SK-N-SH treated with all-trans-retinoic acid at 6 μM for 48 hours (cell line): ENCODE measurements at regions not wholly inside any gene's neighbourhood (a gene's known extent, or its start where the extent isn't known, plus 50 kb on each side); places are given as distances from the start of the nearest gene placed in this dataset.

ENCODE experiments used
- ATAC-seq: fragments of 200-7000 bp; cut with Tn5 transposase; 3 replicates; pipeline ENCODE4 v1.9.1; 2020; ENCODE audit warnings: mild to moderate bottlenecking, moderate library complexity
- ARNTL ChIP-seq: fragments of 450-650 bp; formaldehyde crosslinking; IDR thresholded peaks from 2 replicates; pipeline ENCODE4 v1.5.0; 2020; ENCODE audit warnings: low read depth, mild to moderate bottlenecking, moderate library complexity, borderline replicate concordance
- BACH2 ChIP-seq: fragments of 250-450 bp; sonication (Bioruptor Pico); IDR thresholded peaks from 2 replicates; pipeline ENCODE4 v1.9.0; 2021; ENCODE audit warnings: mild to moderate bottlenecking, borderline replicate concordance
- CSDC2 ChIP-seq: fragments of 250-450 bp; sonication (Bioruptor Pico); IDR thresholded peaks from 2 replicates; pipeline ENCODE4 v1.5.0; 2020; ENCODE audit warnings: mild to moderate bottlenecking, moderate library complexity
- ESRRG ChIP-seq: fragments of 250-450 bp; sonication (Bioruptor Pico); IDR thresholded peaks from 2 replicates; pipeline ENCODE4 v1.6.1; 2021; ENCODE audit warnings: mild to moderate bottlenecking
- ISL1 ChIP-seq: fragments of 250-450 bp; sonication (Bioruptor Pico); IDR thresholded peaks from 2 replicates; pipeline ENCODE4 v2.1.2; 2022; ENCODE audit warnings: mild to moderate bottlenecking, moderate library complexity
- OSR1 ChIP-seq: fragments of 250-450 bp; sonication (Bioruptor Pico); IDR thresholded peaks from 2 replicates; pipeline ENCODE4 v1.8.0; 2022; ENCODE audit warnings: moderate library complexity, mild to moderate bottlenecking, inconsistent platforms
- PPARA ChIP-seq: fragments of 250-450 bp; sonication (Bioruptor Pico); IDR thresholded peaks from 2 replicates; pipeline ENCODE4 v1.5.0; 2020; ENCODE audit warnings: mild to moderate bottlenecking, borderline replicate concordance
- RARB ChIP-seq: fragments of 250-450 bp; sonication (Bioruptor Pico); IDR thresholded peaks from 2 replicates; pipeline ENCODE4 v1.8.0; 2021; ENCODE audit warnings: mild to moderate bottlenecking, moderate library complexity
- SNAI2 ChIP-seq: fragments of 250-450 bp; sonication (Bioruptor Pico); IDR thresholded peaks from 2 replicates; pipeline ENCODE4 v1.5.0; 2020; ENCODE audit warnings: mild to moderate bottlenecking, moderate library complexity
- TCF4 ChIP-seq: fragments of 250-450 bp; sonication (Bioruptor Pico); IDR thresholded peaks from 2 replicates; pipeline ENCODE4 v1.8.0; 2021; ENCODE audit warnings: mild to moderate bottlenecking, moderate library complexity, borderline replicate concordance
- TOX ChIP-seq: fragments of 250-450 bp; sonication (Bioruptor Pico); IDR thresholded peaks from 2 replicates; pipeline ENCODE4 v1.8.0; 2021; ENCODE audit warnings: mild to moderate bottlenecking, moderate library complexity, borderline replicate concordance
- ZC3H10 ChIP-seq: fragments of 250-450 bp; sonication (Bioruptor Pico); IDR thresholded peaks from 2 replicates; pipeline ENCODE4 v1.5.1; 2021; ENCODE audit warnings: mild to moderate bottlenecking, moderate library complexity
- ZFP3 ChIP-seq: fragments of 250-450 bp; sonication (Bioruptor Pico); IDR thresholded peaks from 2 replicates; pipeline ENCODE4 v1.5.0; 2020; ENCODE audit warnings: mild to moderate bottlenecking, moderate library complexity
- ZFP30 ChIP-seq: fragments of 450-650 bp; formaldehyde crosslinking; IDR thresholded peaks from 2 replicates; pipeline ENCODE4 v1.5.0; 2022; ENCODE audit warnings: mild to moderate bottlenecking, moderate library complexity
- ZNF565 ChIP-seq: fragments of 450-650 bp; formaldehyde crosslinking; conservative IDR thresholded peaks from 2 replicates; pipeline ENCODE4 v1.5.0; 2020; ENCODE audit warnings: low read depth, mild to moderate bottlenecking, moderate library complexity
- ZNF70 ChIP-seq: fragments of 450-650 bp; formaldehyde crosslinking; IDR thresholded peaks from 2 replicates; pipeline ENCODE4 v1.5.0; 2020; ENCODE audit warnings: mild to moderate bottlenecking, moderate library complexity
- ZNF8 ChIP-seq: fragments of 450-650 bp; formaldehyde crosslinking; IDR thresholded peaks from 2 replicates; pipeline ENCODE4 v1.5.0; 2020; ENCODE audit warnings: mild to moderate bottlenecking, moderate library complexity
- TF ChIP-seq, protein P1 (sequence below): fragments of 250-450 bp; sonication (Bioruptor Pico); IDR thresholded peaks from 2 replicates; pipeline ENCODE4 v1.5.1; 2021; ENCODE audit warnings: mild to moderate bottlenecking, moderate library complexity
- TF ChIP-seq, protein P2 (sequence below): fragments of 250-450 bp; sonication (Bioruptor Pico); IDR thresholded peaks from 2 replicates; pipeline ENCODE4 v1.5.0; 2020; ENCODE audit warnings: mild to moderate bottlenecking, moderate library complexity
- TF ChIP-seq, protein P3 (sequence below): fragments of 250-450 bp; sonication (Bioruptor Pico); IDR thresholded peaks from 2 replicates; pipeline ENCODE4 v1.5.1; 2020; ENCODE audit warnings: low read depth, mild to moderate bottlenecking, moderate library complexity
- TF ChIP-seq, protein P4 (sequence below): fragments of 250-450 bp; sonication (Bioruptor Pico); IDR thresholded peaks from 2 replicates; pipeline ENCODE4 v1.8.0; 2020; ENCODE audit warnings: mild to moderate bottlenecking, moderate library complexity, borderline replicate concordance
- TF ChIP-seq, protein P5 (sequence below): fragments of 250-450 bp; sonication (Bioruptor Pico); IDR thresholded peaks from 2 replicates; pipeline ENCODE4 v1.8.0; 2021; ENCODE audit warnings: low read depth, mild to moderate bottlenecking, moderate library complexity, borderline replicate concordance

DNA sequence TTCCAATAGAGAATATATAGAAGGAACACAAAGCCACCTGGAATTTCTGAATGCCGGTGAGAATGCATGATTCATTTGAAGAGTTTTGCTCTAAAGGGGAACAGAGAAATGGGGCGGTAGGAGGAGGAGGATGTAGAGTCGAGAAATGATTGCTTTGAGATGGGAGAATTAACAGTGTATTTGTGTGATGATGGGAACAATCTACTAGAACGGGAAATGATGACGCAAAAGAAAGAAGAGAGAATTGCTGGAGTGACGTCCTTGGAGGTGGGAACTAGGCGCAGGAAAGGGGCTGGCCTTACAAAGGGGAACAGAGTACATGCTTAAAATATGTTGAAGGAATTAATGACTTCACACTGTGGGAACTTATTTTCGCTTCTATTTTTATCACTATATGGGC is 188.1 kb downstream of the SDHAF3 start:
- no peak for ATAC-seq
- TF ChIP-seq ZNF8 (CRISPR knock-in tag) = no peak
- no peak for TF ChIP-seq ISL1
- TF ChIP-seq, protein P1, sequence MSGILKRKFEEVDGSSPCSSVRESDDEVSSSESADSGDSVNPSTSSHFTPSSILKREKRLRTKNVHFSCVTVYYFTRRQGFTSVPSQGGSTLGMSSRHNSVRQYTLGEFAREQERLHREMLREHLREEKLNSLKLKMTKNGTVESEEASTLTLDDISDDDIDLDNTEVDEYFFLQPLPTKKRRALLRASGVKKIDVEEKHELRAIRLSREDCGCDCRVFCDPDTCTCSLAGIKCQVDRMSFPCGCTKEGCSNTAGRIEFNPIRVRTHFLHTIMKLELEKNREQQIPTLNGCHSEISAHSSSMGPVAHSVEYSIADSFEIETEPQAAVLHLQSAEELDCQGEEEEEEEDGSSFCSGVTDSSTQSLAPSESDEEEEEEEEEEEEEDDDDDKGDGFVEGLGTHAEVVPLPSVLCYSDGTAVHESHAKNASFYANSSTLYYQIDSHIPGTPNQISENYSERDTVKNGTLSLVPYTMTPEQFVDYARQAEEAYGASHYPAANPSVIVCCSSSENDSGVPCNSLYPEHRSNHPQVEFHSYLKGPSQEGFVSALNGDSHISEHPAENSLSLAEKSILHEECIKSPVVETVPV (CRISPR knock-in tag) = no peak
- TF ChIP-seq ARNTL = no peak
- no peak for TF ChIP-seq ZFP3 (CRISPR knock-in tag)
- no peak for TF ChIP-seq BACH2 (CRISPR knock-in tag)
- no peak for TF ChIP-seq ZC3H10 (CRISPR knock-in tag)
- TF ChIP-seq, protein P2, sequence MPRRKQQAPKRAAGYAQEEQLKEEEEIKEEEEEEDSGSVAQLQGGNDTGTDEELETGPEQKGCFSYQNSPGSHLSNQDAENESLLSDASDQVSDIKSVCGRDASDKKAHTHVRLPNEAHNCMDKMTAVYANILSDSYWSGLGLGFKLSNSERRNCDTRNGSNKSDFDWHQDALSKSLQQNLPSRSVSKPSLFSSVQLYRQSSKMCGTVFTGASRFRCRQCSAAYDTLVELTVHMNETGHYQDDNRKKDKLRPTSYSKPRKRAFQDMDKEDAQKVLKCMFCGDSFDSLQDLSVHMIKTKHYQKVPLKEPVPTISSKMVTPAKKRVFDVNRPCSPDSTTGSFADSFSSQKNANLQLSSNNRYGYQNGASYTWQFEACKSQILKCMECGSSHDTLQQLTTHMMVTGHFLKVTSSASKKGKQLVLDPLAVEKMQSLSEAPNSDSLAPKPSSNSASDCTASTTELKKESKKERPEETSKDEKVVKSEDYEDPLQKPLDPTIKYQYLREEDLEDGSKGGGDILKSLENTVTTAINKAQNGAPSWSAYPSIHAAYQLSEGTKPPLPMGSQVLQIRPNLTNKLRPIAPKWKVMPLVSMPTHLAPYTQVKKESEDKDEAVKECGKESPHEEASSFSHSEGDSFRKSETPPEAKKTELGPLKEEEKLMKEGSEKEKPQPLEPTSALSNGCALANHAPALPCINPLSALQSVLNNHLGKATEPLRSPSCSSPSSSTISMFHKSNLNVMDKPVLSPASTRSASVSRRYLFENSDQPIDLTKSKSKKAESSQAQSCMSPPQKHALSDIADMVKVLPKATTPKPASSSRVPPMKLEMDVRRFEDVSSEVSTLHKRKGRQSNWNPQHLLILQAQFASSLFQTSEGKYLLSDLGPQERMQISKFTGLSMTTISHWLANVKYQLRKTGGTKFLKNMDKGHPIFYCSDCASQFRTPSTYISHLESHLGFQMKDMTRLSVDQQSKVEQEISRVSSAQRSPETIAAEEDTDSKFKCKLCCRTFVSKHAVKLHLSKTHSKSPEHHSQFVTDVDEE (CRISPR knock-in tag) = no peak
- no peak for TF ChIP-seq ESRRG (CRISPR knock-in tag)
- TF ChIP-seq PPARA = no peak
- TF ChIP-seq OSR1 (CRISPR knock-in tag) = no peak
- no peak for TF ChIP-seq TOX (CRISPR knock-in tag)
- TF ChIP-seq ZNF565 (CRISPR knock-in tag) = no peak
- TF ChIP-seq TCF4 = no peak
- TF ChIP-seq, protein P3, sequence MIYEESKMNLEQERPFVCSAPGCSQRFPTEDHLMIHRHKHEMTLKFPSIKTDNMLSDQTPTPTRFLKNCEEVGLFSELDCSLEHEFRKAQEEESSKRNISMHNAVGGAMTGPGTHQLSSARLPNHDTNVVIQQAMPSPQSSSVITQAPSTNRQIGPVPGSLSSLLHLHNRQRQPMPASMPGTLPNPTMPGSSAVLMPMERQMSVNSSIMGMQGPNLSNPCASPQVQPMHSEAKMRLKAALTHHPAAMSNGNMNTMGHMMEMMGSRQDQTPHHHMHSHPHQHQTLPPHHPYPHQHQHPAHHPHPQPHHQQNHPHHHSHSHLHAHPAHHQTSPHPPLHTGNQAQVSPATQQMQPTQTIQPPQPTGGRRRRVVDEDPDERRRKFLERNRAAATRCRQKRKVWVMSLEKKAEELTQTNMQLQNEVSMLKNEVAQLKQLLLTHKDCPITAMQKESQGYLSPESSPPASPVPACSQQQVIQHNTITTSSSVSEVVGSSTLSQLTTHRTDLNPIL (CRISPR knock-in tag) = no peak
- TF ChIP-seq RARB (CRISPR knock-in tag) = no peak

DNA sequence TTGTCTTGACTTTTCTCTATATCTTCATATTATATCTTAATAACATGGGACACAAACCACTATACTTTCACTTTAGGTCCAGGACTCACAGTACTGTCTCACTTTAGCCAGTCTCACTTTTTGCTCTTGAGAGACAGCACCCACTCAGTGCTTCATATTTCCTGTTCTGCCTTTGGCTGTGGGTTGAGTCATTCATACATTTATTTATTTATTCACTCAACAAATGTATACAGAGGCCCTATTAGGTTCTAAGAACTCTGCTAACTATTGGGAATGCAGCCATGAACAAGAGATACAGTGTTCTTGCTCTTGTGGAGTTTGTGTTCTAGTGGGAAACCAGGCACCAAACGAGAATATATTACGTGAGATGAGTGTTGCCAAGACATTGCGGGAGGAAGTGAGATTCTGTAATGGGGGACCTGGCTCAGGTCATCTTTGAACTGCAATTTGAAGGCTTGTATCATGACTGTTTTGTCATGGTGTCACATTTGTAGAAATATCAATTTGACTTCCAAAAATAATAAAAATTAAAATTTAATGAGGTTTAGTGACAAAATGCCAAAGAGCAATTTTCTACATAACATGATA is 190.1 kb downstream of the SDHAF3 start:
- ATAC-seq = no peak
- TF ChIP-seq CSDC2 (CRISPR knock-in tag) = no peak
- TF ChIP-seq TOX (CRISPR knock-in tag) = no peak
- TF ChIP-seq ZFP30 (CRISPR knock-in tag) = no peak
- no peak for TF ChIP-seq RARB (CRISPR knock-in tag)
- TF ChIP-seq TCF4 = no peak
- TF ChIP-seq ZFP3 (CRISPR knock-in tag) = no peak
- TF ChIP-seq, protein P3 (CRISPR knock-in tag) = no peak
- TF ChIP-seq ZNF8 (CRISPR knock-in tag) = no peak
- TF ChIP-seq, protein P4, sequence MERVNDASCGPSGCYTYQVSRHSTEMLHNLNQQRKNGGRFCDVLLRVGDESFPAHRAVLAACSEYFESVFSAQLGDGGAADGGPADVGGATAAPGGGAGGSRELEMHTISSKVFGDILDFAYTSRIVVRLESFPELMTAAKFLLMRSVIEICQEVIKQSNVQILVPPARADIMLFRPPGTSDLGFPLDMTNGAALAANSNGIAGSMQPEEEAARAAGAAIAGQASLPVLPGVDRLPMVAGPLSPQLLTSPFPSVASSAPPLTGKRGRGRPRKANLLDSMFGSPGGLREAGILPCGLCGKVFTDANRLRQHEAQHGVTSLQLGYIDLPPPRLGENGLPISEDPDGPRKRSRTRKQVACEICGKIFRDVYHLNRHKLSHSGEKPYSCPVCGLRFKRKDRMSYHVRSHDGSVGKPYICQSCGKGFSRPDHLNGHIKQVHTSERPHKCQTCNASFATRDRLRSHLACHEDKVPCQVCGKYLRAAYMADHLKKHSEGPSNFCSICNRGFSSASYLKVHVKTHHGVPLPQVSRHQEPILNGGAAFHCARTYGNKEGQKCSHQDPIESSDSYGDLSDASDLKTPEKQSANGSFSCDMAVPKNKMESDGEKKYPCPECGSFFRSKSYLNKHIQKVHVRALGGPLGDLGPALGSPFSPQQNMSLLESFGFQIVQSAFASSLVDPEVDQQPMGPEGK (CRISPR knock-in tag) = no peak
- TF ChIP-seq BACH2 (CRISPR knock-in tag) = no peak
- TF ChIP-seq, protein P2 (CRISPR knock-in tag) = no peak
- no peak for TF ChIP-seq PPARA
- TF ChIP-seq SNAI2 = no peak
- TF ChIP-seq ZNF565 (CRISPR knock-in tag) = no peak
- TF ChIP-seq ISL1 = no peak
- no peak for TF ChIP-seq ZC3H10 (CRISPR knock-in tag)
- TF ChIP-seq ZNF70 (CRISPR knock-in tag) = no peak
- TF ChIP-seq, protein P5, sequence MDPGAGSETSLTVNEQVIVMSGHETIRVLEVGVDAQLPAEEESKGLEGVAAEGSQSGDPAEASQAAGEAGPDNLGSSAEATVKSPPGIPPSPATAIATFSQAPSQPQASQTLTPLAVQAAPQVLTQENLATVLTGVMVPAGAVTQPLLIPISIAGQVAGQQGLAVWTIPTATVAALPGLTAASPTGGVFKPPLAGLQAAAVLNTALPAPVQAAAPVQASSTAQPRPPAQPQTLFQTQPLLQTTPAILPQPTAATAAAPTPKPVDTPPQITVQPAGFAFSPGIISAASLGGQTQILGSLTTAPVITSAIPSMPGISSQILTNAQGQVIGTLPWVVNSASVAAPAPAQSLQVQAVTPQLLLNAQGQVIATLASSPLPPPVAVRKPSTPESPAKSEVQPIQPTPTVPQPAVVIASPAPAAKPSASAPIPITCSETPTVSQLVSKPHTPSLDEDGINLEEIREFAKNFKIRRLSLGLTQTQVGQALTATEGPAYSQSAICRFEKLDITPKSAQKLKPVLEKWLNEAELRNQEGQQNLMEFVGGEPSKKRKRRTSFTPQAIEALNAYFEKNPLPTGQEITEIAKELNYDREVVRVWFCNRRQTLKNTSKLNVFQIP (CRISPR knock-in tag) = no peak
